K562 (cell line): ENCODE measurements at regions not wholly inside any gene's neighbourhood (a gene's known extent, or its start where the extent isn't known, plus 50 kb on each side); places are given as distances from the start of the nearest gene placed in this dataset.

Experiments
- ATF1 ChIP-seq, 2 experiments: fragments of 450-650 bp in 1 of 2; IDR thresholded peaks; 2 replicates each; pipeline ENCODE4 v1.6.1; 2016; ENCODE audit warnings: missing compliant biosample characterization in 1 of 2, missing genetic modification characterization in 1 of 2
- BCOR ChIP-seq: fragments of 450-650 bp; IDR thresholded peaks from 2 replicates; pipeline ENCODE4 v1.6.1; 2016
- CTCFL ChIP-seq: IDR thresholded peaks from 2 replicates; pipeline ENCODE4 v1.6.1; 2011; ENCODE audit warnings: borderline replicate concordance, low read depth, mild to moderate bottlenecking, moderate library complexity, low read length; ENCODE audit not compliant: insufficient read depth, poor library complexity, severe bottlenecking
- CXXC5 ChIP-seq: fragments of 250-450 bp; sonication (Bioruptor Pico); IDR thresholded peaks from 2 replicates; pipeline ENCODE4 v1.8.0; 2022; ENCODE audit warnings: inconsistent platforms, mild to moderate bottlenecking, moderate library complexity
- KDM2B ChIP-seq: fragments of 250-450 bp; sonication (Bioruptor Pico); IDR thresholded peaks from 2 replicates; pipeline ENCODE4 v1.8.0; 2021; ENCODE audit warnings: mild to moderate bottlenecking, moderate library complexity
- MAFG ChIP-seq: fragments of 450-650 bp; conservative IDR thresholded peaks from 2 replicates; pipeline ENCODE4 v1.6.1; 2016; ENCODE audit warnings: missing genetic modification characterization, missing compliant biosample characterization
- NCOR1 ChIP-seq: fragments of 450-650 bp; IDR thresholded peaks from 2 replicates; pipeline ENCODE4 v1.6.1; 2016; ENCODE audit warnings: mild to moderate bottlenecking, moderate library complexity
- NONO ChIP-seq, 2 experiments: fragments of 200-400 bp in 1 of 2; fragments of 450-650 bp in 1 of 2; formaldehyde crosslinking in 1 of 2; IDR thresholded peaks; 2 replicates each; pipeline ENCODE4 v1.6.1; 2017; ENCODE audit warnings: low read depth in 2 of 2, mild to moderate bottlenecking in 2 of 2, moderate library complexity in 2 of 2, low read length in 1 of 2
- PCBP1 ChIP-seq: fragments of 200-400 bp; formaldehyde crosslinking; IDR thresholded peaks from 2 replicates; pipeline ENCODE4 v1.6.1; 2018; ENCODE audit warnings: mild to moderate bottlenecking, low read depth, low read length; ENCODE audit not compliant: poor library complexity, severe bottlenecking
- POLR2A ChIP-seq: fragments of 450-650 bp; conservative IDR thresholded peaks from 2 replicates; pipeline ENCODE4 v1.6.1; 2016
- RFX5 ChIP-seq: IDR thresholded peaks from 2 replicates; pipeline ENCODE4 v1.6.1; 2011; ENCODE audit warnings: low read depth, mild to moderate bottlenecking, improper control_type of control experiment, low read length
- SMARCE1 ChIP-seq: fragments of 450-650 bp; IDR thresholded peaks from 2 replicates; pipeline ENCODE4 v1.7.1; 2016; ENCODE audit warnings: mild to moderate bottlenecking
- TAF15 ChIP-seq: fragments of 200-400 bp; formaldehyde crosslinking; IDR thresholded peaks from 2 replicates; pipeline ENCODE4 v1.6.1; 2017; ENCODE audit warnings: mild to moderate bottlenecking, low read depth, low read length, moderate library complexity
- TEAD2 ChIP-seq: fragments of 450-650 bp; IDR thresholded peaks from 2 replicates; pipeline ENCODE4 v1.6.1; 2016; ENCODE audit warnings: missing genetic modification characterization, control low read depth, missing compliant biosample characterization
- ZC3H4 ChIP-seq: sonication (generic); formaldehyde crosslinking; IDR thresholded peaks from 2 replicates; pipeline ENCODE4 v1.9.0; 2021; ENCODE audit warnings: missing genetic modification reagents, borderline replicate concordance
- ZEB2 ChIP-seq: fragments of 450-650 bp; IDR thresholded peaks from 2 replicates; pipeline ENCODE4 v1.6.1; 2016
- ZNF212 ChIP-seq: fragments of 450-650 bp; formaldehyde crosslinking; IDR thresholded peaks from 2 replicates; pipeline ENCODE4 v1.4.0; 2020; ENCODE audit warnings: mild to moderate bottlenecking
- ZNF561 ChIP-seq: fragments of 450-650 bp; formaldehyde crosslinking; conservative IDR thresholded peaks from 2 replicates; pipeline ENCODE4 v1.4.0; 2020; ENCODE audit warnings: mild to moderate bottlenecking, moderate library complexity
- ZNF586 ChIP-seq: fragments of 450-650 bp; formaldehyde crosslinking; conservative IDR thresholded peaks from 2 replicates; pipeline ENCODE4 v1.4.0; 2020; ENCODE audit warnings: mild to moderate bottlenecking, moderate library complexity
- TF ChIP-seq, protein P1 (sequence below): sonication (generic); formaldehyde crosslinking; IDR thresholded peaks from 2 replicates; pipeline ENCODE4 v1.8.0; 2022; ENCODE audit warnings: mild to moderate bottlenecking, missing genetic modification reagents, borderline replicate concordance
- TF ChIP-seq, protein P2 (sequence below): IDR thresholded peaks from 2 replicates; pipeline ENCODE4 v1.6.1; 2016; ENCODE audit warnings: missing genetic modification characterization, missing compliant biosample characterization
- TF ChIP-seq, protein P3 (sequence below): fragments of 250-450 bp; sonication (Bioruptor Pico); IDR thresholded peaks from 2 replicates; pipeline ENCODE4 v1.5.0; 2021; ENCODE audit warnings: mild to moderate bottlenecking, moderate library complexity

GRCh38 chr10:15440204-15440711 lies 69.2 kb upstream of the FAM171A1 start (continued):
- TF ChIP-seq NONO (IDR thresholded peaks at IDR 0.05; ENCODE audit: low read depth in 2 of 2, low read length in 1 of 2) (no peak), ATF1 (CRISPR knock-in tag; IDR thresholded peaks at IDR 0.05) (no peak), ATF1 (tag; IDR thresholded peaks at IDR 0.05) (peak; percentile 37; the same call in 1 of the 2 replicates), CXXC5 (no peak; the same call in 1 of the 2 replicates), SMARCE1 (no peak), ZC3H4 (CRISPR knock-in tag) (no peak), ZNF561 (no peak), PCBP1 (no peak), RFX5 (no peak), CTCFL (no peak), ZEB2 (0 out of 2 replicates have a peak, but pooled peaks have one; percentile 34), MAFG (tag) (no peak), NCOR1 (no peak), TAF15 (no peak), BCOR (peak; percentile 99), TEAD2 (tag) (no peak), KDM2B (CRISPR knock-in tag) (no peak), POLR2A (no peak), ZNF212 (CRISPR knock-in tag) (no peak), ZNF586 (CRISPR knock-in tag) (no peak)
- TF ChIP-seq, protein P1, sequence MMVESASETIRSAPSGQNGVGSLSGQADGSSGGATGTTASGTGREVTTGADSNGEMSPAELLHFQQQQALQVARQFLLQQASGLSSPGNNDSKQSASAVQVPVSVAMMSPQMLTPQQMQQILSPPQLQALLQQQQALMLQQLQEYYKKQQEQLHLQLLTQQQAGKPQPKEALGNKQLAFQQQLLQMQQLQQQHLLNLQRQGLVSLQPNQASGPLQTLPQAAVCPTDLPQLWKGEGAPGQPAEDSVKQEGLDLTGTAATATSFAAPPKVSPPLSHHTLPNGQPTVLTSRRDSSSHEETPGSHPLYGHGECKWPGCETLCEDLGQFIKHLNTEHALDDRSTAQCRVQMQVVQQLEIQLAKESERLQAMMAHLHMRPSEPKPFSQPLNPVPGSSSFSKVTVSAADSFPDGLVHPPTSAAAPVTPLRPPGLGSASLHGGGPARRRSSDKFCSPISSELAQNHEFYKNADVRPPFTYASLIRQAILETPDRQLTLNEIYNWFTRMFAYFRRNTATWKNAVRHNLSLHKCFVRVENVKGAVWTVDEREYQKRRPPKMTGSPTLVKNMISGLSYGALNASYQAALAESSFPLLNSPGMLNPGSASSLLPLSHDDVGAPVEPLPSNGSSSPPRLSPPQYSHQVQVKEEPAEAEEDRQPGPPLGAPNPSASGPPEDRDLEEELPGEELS = no peak
- TF ChIP-seq, protein P2, sequence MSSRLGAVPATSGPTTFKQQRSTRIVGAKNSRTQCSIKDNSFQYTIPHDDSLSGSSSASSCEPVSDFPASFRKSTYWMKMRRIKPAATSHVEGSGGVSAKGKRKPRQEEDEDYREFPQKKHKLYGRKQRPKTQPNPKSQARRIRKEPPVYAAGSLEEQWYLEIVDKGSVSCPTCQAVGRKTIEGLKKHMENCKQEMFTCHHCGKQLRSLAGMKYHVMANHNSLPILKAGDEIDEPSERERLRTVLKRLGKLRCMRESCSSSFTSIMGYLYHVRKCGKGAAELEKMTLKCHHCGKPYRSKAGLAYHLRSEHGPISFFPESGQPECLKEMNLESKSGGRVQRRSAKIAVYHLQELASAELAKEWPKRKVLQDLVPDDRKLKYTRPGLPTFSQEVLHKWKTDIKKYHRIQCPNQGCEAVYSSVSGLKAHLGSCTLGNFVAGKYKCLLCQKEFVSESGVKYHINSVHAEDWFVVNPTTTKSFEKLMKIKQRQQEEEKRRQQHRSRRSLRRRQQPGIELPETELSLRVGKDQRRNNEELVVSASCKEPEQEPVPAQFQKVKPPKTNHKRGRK (tag) = no peak
- TF ChIP-seq, protein P3, sequence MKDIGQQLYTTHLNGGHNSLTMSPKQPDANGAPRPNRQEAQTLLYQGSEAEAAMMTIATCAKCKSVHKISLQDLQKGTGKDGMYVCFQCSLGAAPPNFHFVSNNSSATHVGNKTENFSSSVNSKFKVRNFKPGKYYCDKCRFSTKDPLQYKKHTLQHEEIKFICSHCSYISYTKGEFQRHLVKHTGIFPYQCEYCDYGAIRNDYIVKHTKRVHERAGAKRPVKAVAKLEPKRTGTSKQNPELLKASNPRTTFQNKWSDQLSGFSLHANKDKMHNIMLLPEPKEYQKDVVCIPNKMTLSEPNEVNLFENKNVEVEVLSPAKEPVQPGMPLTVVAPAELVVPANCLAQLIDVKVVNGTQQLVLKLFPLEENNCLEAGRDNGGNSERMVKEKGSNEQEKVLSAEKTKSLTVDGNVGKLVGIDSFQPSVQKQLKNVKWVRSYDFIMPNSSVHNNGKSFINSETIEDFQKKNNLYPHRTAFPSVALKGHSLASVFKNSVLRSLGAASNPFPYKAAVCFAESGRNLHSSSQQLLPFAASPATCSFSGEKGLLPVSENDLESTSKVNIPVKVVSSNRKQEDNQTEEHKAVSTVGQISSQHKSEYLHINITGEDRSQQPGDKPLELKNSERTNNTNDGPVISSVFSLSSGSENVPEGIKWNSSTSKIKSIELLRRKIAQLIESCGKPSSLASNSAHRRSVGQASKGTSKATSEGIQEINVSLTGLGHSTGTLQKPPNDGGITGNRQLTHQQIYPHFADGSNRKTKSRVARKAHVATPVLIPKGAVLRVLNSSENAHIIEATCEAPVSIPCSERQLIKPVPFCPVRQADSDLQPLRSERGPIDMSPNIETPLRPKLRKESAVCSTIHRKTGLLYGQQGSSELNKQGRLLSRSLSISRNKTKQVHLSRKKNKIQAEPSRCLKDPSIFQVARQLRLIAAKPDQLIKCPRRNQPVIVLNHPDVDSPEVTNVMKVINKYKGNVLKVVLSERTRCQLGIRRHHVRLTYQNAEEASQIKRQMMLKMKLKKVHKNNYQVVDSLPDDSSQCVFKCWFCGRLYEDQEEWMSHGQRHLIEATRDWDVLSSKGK (CRISPR knock-in tag) = no peak
